ENCODE measurements at regions not wholly inside any gene's neighbourhood (a gene's known extent, or its start where the extent isn't known, plus 50 kb on each side); places are given as distances from the start of the nearest gene placed in this dataset.
A peak's percentile ranks its signal among the peaks of the same experiment; 100 is the strongest.

GRCh38 chr7:35450456-35451214, 196.7 kb upstream of the TBX20 start:
- no peak for DNase-seq (ENCODE audit: low spot score)

GRCh38 chr7:35448486-35448885, 194.6 kb upstream of the TBX20 start:
- DNase-seq (ENCODE audit: low spot score) = no peak

GRCh38 chr7:35446091-35446490, 192.2 kb upstream of the TBX20 start:
- DNase-seq (ENCODE audit: low spot score) = no peak

GRCh38 chr7:35437619-35438275, 183.8 kb upstream of the TBX20 start:
- no peak for DNase-seq (ENCODE audit: low spot score)

GRCh38 chr7:35436452-35436851, 182.6 kb upstream of the TBX20 start:
- DNase-seq (ENCODE audit: low spot score) = no peak

GRCh38 chr7:35430547-35431153, 176.8 kb upstream of the TBX20 start:
- DNase-seq (ENCODE audit: low spot score) = peak; percentile 44

GRCh38 chr7:35424869-35425495, 171.1 kb upstream of the TBX20 start:
- DNase-seq (ENCODE audit: low spot score) = peak; percentile 69

GRCh38 chr7:35424440-35424839, 170.5 kb upstream of the TBX20 start:
- DNase-seq (ENCODE audit: low spot score) = no peak

GRCh38 chr7:35422715-35423114, 168.8 kb upstream of the TBX20 start:
- DNase-seq (ENCODE audit: low spot score) = no peak

- DNase-seq (ENCODE audit: low spot score) = no peak
These were observed 166.8 kb upstream of the TBX20 start for GRCh38 chr7:35420656-35421055.

- no peak for DNase-seq (ENCODE audit: low spot score)
These were observed 165.5 kb upstream of the TBX20 start for GRCh38 chr7:35419391-35419755.

GRCh38 chr7:35418716-35419390, 165.0 kb upstream of the TBX20 start:
- no peak for DNase-seq (ENCODE audit: low spot score)

GRCh38 chr7:35416568-35416967, 162.7 kb upstream of the TBX20 start:
- no peak for DNase-seq (ENCODE audit: low spot score)

GRCh38 chr7:35415411-35415822, 161.5 kb upstream of the TBX20 start:
- no peak for DNase-seq (ENCODE audit: low spot score)

- DNase-seq (ENCODE audit: low spot score) = no peak
These were observed 157.4 kb upstream of the TBX20 start for GRCh38 chr7:35411331-35411730.

- no peak for DNase-seq (ENCODE audit: low spot score)
These were observed 151.6 kb upstream of the TBX20 start for GRCh38 chr7:35405461-35405860.

GRCh38 chr7:35401217-35401879, 147.4 kb upstream of the TBX20 start:
- no peak for DNase-seq (ENCODE audit: low spot score)

GRCh38 chr7:35399840-35400239, 145.9 kb upstream of the TBX20 start:
- no peak for DNase-seq (ENCODE audit: low spot score)

GRCh38 chr7:35399216-35399615, 145.3 kb upstream of the TBX20 start:
- DNase-seq (ENCODE audit: low spot score) = no peak

GRCh38 chr7:35398518-35398917, 144.6 kb upstream of the TBX20 start:
- DNase-seq (ENCODE audit: low spot score) = no peak

- no peak for DNase-seq (ENCODE audit: low spot score)
These were observed 136.2 kb upstream of the TBX20 start for GRCh38 chr7:35390146-35390545.

GRCh38 chr7:35389636-35390035, 135.7 kb upstream of the TBX20 start:
- no peak for DNase-seq (ENCODE audit: low spot score)

All from H4 (cell line).